H9 (cell line): ENCODE measurements at regions not wholly inside any gene's neighbourhood (a gene's known extent, or its start where the extent isn't known, plus 50 kb on each side); places are given as distances from the start of the nearest gene placed in this dataset.

Experiments used
- DNase-seq: peaks from one replicate; pipeline ENCODE4 v3.0.0-alpha.2; 2017
- H2AFZ ChIP-seq: one replicate; pipeline ENCODE4 v1.6.1; 2013; ENCODE audit warnings: mild to moderate bottlenecking, low read length, control low read depth, moderate library complexity
- H2AK5ac ChIP-seq: 2 replicates; pipeline ENCODE4 v1.6.1; 2013; ENCODE audit warnings: low read length, control low read depth, mixed read lengths; ENCODE audit not compliant: insufficient read length
- H2BK120ac ChIP-seq: one replicate; pipeline ENCODE4 v1.6.1; 2013; ENCODE audit warnings: low read depth, mild to moderate bottlenecking, low read length, control low read depth, inconsistent platforms; ENCODE audit not compliant: poor library complexity, severe bottlenecking
- H2BK12ac ChIP-seq: 2 replicates; pipeline ENCODE4 v1.6.1; 2013; ENCODE audit warnings: low read length, control low read depth, mixed read lengths, low read depth; ENCODE audit not compliant: insufficient read length
- H2BK15ac ChIP-seq: 2 replicates; pipeline ENCODE4 v1.6.1; 2013; ENCODE audit warnings: low read depth, low read length, control low read depth
- H2BK20ac ChIP-seq: one replicate; pipeline ENCODE4 v1.6.1; 2013; ENCODE audit warnings: low read depth, mild to moderate bottlenecking, low read length, control low read depth, inconsistent platforms; ENCODE audit not compliant: poor library complexity, severe bottlenecking
- H2BK5ac ChIP-seq: 2 replicates; pipeline ENCODE4 v1.6.1; 2013; ENCODE audit warnings: low read length, control low read depth, mixed read lengths; ENCODE audit not compliant: insufficient read length
- H3K14ac ChIP-seq: 2 replicates; pipeline ENCODE4 v1.6.1; 2013; ENCODE audit warnings: low read length, control low read depth; ENCODE audit not compliant: insufficient read depth
- H3K18ac ChIP-seq: 2 replicates; pipeline ENCODE4 v1.6.1; 2013; ENCODE audit warnings: low read depth, mild to moderate bottlenecking, mixed read lengths, low read length, control low read depth; ENCODE audit not compliant: insufficient read length
- H3K23ac ChIP-seq: 2 replicates; pipeline ENCODE4 v1.6.1; 2013; ENCODE audit warnings: low read length, control low read depth, mixed read lengths, low read depth; ENCODE audit not compliant: insufficient read length
- H3K23me2 ChIP-seq: 2 replicates; pipeline ENCODE4 v1.6.1; 2013; ENCODE audit warnings: low read depth, mild to moderate bottlenecking, mixed read lengths, low read length, control low read depth; ENCODE audit not compliant: insufficient read length, poor library complexity, severe bottlenecking
- H3K27ac ChIP-seq: 2 replicates; pipeline ENCODE4 v1.5.1; 2013; ENCODE audit warnings: low read length, control low read depth, mixed read lengths, low read depth; ENCODE audit not compliant: insufficient read length
- H3K27me3 ChIP-seq: 2 replicates; pipeline ENCODE4 v1.6.1; 2013; ENCODE audit warnings: low read length, control low read depth, inconsistent platforms; ENCODE audit not compliant: insufficient read depth
- H3K4ac ChIP-seq: 2 replicates; pipeline ENCODE4 v1.6.1; 2013; ENCODE audit warnings: low read depth, mild to moderate bottlenecking, control low read depth, inconsistent platforms, low read length, moderate library complexity
- H3K4me1 ChIP-seq: 2 replicates; pipeline ENCODE4 v1.6.1; 2013; ENCODE audit warnings: low read length, control low read depth, inconsistent platforms; ENCODE audit not compliant: insufficient read depth
- H3K4me2 ChIP-seq: 2 replicates; pipeline ENCODE4 v1.6.1; 2013; ENCODE audit warnings: low read length, control low read depth, mixed read lengths; ENCODE audit not compliant: insufficient read length, insufficient read depth
- H3K56ac ChIP-seq: 2 replicates; pipeline ENCODE4 v1.6.1; 2013; ENCODE audit warnings: low read depth, mild to moderate bottlenecking, mixed read lengths, low read length, control low read depth; ENCODE audit not compliant: insufficient read length
- H3K79me1 ChIP-seq: 2 replicates; pipeline ENCODE4 v1.6.1; 2013; ENCODE audit warnings: low read depth, mild to moderate bottlenecking, moderate library complexity, low read length, control low read depth, inconsistent platforms; ENCODE audit not compliant: insufficient read depth, poor library complexity, severe bottlenecking
- H3K79me2 ChIP-seq: 2 replicates; pipeline ENCODE4 v1.6.1; 2013; ENCODE audit warnings: low read length, control low read depth, inconsistent platforms; ENCODE audit not compliant: insufficient read depth
- H3K9ac ChIP-seq: 2 replicates; pipeline ENCODE4 v1.6.1; 2013; ENCODE audit warnings: low read length, control low read depth, mixed read lengths; ENCODE audit not compliant: insufficient read length; ENCODE audit errors: extremely low read depth
- H3K9me3 ChIP-seq: one replicate; pipeline ENCODE4 v1.6.1; 2013; ENCODE audit warnings: low read depth, low read length, inconsistent platforms; ENCODE audit not compliant: control insufficient read depth
- H3T11ph ChIP-seq: one replicate; pipeline ENCODE4 v1.6.1; 2013; ENCODE audit warnings: mild to moderate bottlenecking, low read length, control low read depth, inconsistent platforms
- H4K20me1 ChIP-seq: one replicate; pipeline ENCODE4 v1.6.1; 2013; ENCODE audit not compliant: control insufficient read depth, insufficient read length, insufficient read depth
- H4K5ac ChIP-seq: 2 replicates; pipeline ENCODE4 v1.6.1; 2013; ENCODE audit warnings: low read depth, mild to moderate bottlenecking, mixed read lengths, low read length, control low read depth; ENCODE audit not compliant: insufficient read length
- H4K8ac ChIP-seq: replicated peaks from 2 replicates; pipeline ENCODE4 v1.6.1; 2013; ENCODE audit warnings: low read length, control low read depth, mixed read lengths, low read depth; ENCODE audit not compliant: insufficient read length
- H4K91ac ChIP-seq: 2 replicates; pipeline ENCODE4 v1.6.1; 2013; ENCODE audit warnings: low read depth, mild to moderate bottlenecking, moderate library complexity, mixed read lengths, low read length, control low read depth; ENCODE audit not compliant: insufficient read length
- H3K27ac Mint-ChIP-seq, 3 experiments: 2 replicates in 2 of 3; 3 replicates in 1 of 3; pipeline ENCODE4 v1.8.0; 2020 to 2021; ENCODE audit warnings: mixed read lengths in 3 of 3, mild to moderate bottlenecking in 1 of 3, moderate library complexity in 1 of 3
- H3K27me3 Mint-ChIP-seq: 2 replicates; pipeline ENCODE4 v1.8.0; 2021; ENCODE audit warnings: low read depth, mild to moderate bottlenecking, moderate library complexity, mixed read lengths
- H3K36me3 Mint-ChIP-seq, 3 experiments: 2 replicates in 2 of 3; 3 replicates in 1 of 3; pipeline ENCODE4 v1.8.0; 2020 to 2021; ENCODE audit warnings: low read depth in 3 of 3, mixed read lengths in 3 of 3; ENCODE audit not compliant: insufficient read depth in 1 of 3
- H3K4me1 Mint-ChIP-seq, 2 experiments: 2 replicates each; pipeline ENCODE4 v1.8.0; 2020; ENCODE audit warnings: mixed read lengths in 2 of 2
- H3K4me3 Mint-ChIP-seq, 2 experiments: 2 replicates in 1 of 2; 3 replicates in 1 of 2; pipeline ENCODE4 v1.8.0; 2020 to 2021; ENCODE audit warnings: mild to moderate bottlenecking in 2 of 2, mixed read lengths in 2 of 2, moderate library complexity in 1 of 2
- H3K9me3 Mint-ChIP-seq, 2 experiments: 2 replicates in 1 of 2; 3 replicates in 1 of 2; pipeline ENCODE4 v1.8.0; 2020; ENCODE audit warnings: mild to moderate bottlenecking in 2 of 2, mixed read lengths in 2 of 2, moderate library complexity in 1 of 2
- WGBS: extraction: QIAGEN DNeasy Blood & Tissue Kit; methylation state at CpG from one replicate; pipeline ENCODE4 v1.1.7; 2013; ENCODE audit warnings: missing lambda C conversion rate, low lambda C conversion rate, mixed read lengths; ENCODE audit not compliant: insufficient read length; ENCODE audit errors: extremely low coverage; 5-methylcytosine and 5-hydroxymethylcytosine counted together
- TF ChIP-seq, protein P1 (sequence below): fragments of 200-600 bp; sonication (generic); conservative IDR thresholded peaks from 3 replicates; pipeline ENCODE4 v1.8.0; 2021; ENCODE audit warnings: antibody characterized with exemption, mild to moderate bottlenecking

DNA sequence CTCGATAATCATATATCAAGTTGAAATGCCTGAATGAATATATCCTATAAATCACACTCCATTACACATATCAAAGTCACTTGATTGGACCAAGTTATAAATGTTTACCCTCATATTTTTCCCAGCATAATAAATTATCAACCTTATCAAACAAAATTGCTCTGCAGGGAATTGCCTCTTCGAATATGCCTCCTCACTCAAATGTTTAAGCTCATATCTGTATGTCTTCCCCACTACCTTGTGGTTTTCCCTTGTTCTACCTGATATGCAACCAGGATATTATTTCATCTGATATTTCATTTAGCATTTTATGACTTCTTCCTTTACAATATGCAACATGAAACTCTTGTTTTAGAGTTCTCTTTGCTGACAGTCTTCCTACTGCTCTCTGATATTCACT is 226.4 kb downstream of the RASSF9 start:
- Histone ChIP-seq H3K4me2 (no peak overlapping the region), H3K14ac (no peak overlapping the region), H2AK5ac (no peak overlapping the region), H3K23ac (no peak overlapping the region), H3K79me2 (no peaks in the 10 kb centered on the region), H3K27me3 (no peaks in the 10 kb centered on the region), H4K5ac (no peak overlapping the region), H2BK5ac (no peak overlapping the region), H3K27ac (no peak overlapping the region), H3K4me1 (no peaks in the 10 kb centered on the region), H3K4ac (no peak overlapping the region), H2BK15ac (no peak overlapping the region), H4K8ac (no peak overlapping the region), H4K91ac (no peak overlapping the region), H4K20me1 (no peaks in the 10 kb centered on the region), H3K23me2 (no peaks in the 10 kb centered on the region), H3K56ac (no peak overlapping the region), H2BK12ac (no peak overlapping the region), H2BK20ac (no peak overlapping the region), H3T11ph (no peak overlapping the region), H2AFZ (no peak overlapping the region), H3K9ac (no peak overlapping the region), H3K18ac (no peak overlapping the region), H3K9me3 (no peaks in the 10 kb centered on the region), H2BK120ac (no peak overlapping the region), H3K79me1 (no peaks in the 10 kb centered on the region)
- no peaks in the 10 kb centered on the region for H3K27me3 Mint-ChIP-seq
- WGBS = no CpG with 5 or more reads among the region's 2 CpGs
- no peaks in the 10 kb centered on the region for H3K36me3 Mint-ChIP-seq
- H3K4me3 Mint-ChIP-seq = no peak overlapping the region
- TF ChIP-seq, protein P1, sequence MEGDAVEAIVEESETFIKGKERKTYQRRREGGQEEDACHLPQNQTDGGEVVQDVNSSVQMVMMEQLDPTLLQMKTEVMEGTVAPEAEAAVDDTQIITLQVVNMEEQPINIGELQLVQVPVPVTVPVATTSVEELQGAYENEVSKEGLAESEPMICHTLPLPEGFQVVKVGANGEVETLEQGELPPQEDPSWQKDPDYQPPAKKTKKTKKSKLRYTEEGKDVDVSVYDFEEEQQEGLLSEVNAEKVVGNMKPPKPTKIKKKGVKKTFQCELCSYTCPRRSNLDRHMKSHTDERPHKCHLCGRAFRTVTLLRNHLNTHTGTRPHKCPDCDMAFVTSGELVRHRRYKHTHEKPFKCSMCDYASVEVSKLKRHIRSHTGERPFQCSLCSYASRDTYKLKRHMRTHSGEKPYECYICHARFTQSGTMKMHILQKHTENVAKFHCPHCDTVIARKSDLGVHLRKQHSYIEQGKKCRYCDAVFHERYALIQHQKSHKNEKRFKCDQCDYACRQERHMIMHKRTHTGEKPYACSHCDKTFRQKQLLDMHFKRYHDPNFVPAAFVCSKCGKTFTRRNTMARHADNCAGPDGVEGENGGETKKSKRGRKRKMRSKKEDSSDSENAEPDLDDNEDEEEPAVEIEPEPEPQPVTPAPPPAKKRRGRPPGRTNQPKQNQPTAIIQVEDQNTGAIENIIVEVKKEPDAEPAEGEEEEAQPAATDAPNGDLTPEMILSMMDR = no peak
- no peak for DNase-seq
- no peak overlapping the region for H3K27ac Mint-ChIP-seq
- peaks cover 0 to 3% of the 10 kb centered on the region in 2 experiments; a peak in 1 of 5 replicates for H3K9me3 Mint-ChIP-seq
- no peaks in the 10 kb centered on the region for H3K4me1 Mint-ChIP-seq
